ENCODE measurements at regions not wholly inside any gene's neighbourhood (a gene's known extent, or its start where the extent isn't known, plus 50 kb on each side); places are given as distances from the start of the nearest gene placed in this dataset.
"Not testable (repeated sequence)": the region's sequence is repeated elsewhere in the genome, so short reads cannot be mapped to it uniquely, and the experiment has no call there.

GRCh38 chr2:66170744-66171330 is 264.1 kb upstream of the MEIS1 start:
- no peak for DNase-seq

- DNase-seq, result no peak
Observed at GRCh38 chr2:66169076-66169475, 265.8 kb upstream of the MEIS1 start.

GRCh38 chr2:66164470-66164869 is 270.5 kb upstream of the MEIS1 start:
- DNase-seq, result no peak

- DNase-seq, result no peak
Observed at GRCh38 chr2:66156171-66156570, 278.8 kb upstream of the MEIS1 start.

- no peak for DNase-seq
Observed at GRCh38 chr2:66153941-66154340, 281.0 kb upstream of the MEIS1 start.

GRCh38 chr2:66145490-66145889 is 289.4 kb upstream of the MEIS1 start:
- no peak for DNase-seq

GRCh38 chr2:66144324-66144723 is 290.6 kb upstream of the MEIS1 start:
- DNase-seq, result not testable (repeated sequence)

- DNase-seq, result no peak
Observed at GRCh38 chr2:66137606-66138130, 297.3 kb upstream of the MEIS1 start.

- DNase-seq, result no peak
Observed at GRCh38 chr2:66134138-66134701, 300.7 kb upstream of the MEIS1 start.

- no peak for DNase-seq
Observed at GRCh38 chr2:66127656-66128055, 307.3 kb upstream of the MEIS1 start.

- no peak for DNase-seq
Observed at GRCh38 chr2:66127061-66127460, 307.9 kb upstream of the MEIS1 start.

- DNase-seq, result no peak
Observed at GRCh38 chr2:66125951-66126350, 309.0 kb upstream of the MEIS1 start.

GRCh38 chr2:66122516-66122915 is 312.4 kb upstream of the MEIS1 start:
- no peak for DNase-seq

- no peak for DNase-seq
Observed at GRCh38 chr2:66121946-66122345, 313.0 kb upstream of the MEIS1 start.

- DNase-seq, result no peak
Observed at GRCh38 chr2:66113988-66114625, 320.8 kb upstream of the MEIS1 start.

- no peak for DNase-seq
Observed at GRCh38 chr2:66111706-66112105, 323.2 kb upstream of the MEIS1 start.

- DNase-seq, result no peak
Observed at GRCh38 chr2:66110608-66111007, 324.3 kb upstream of the MEIS1 start.

- DNase-seq, result no peak
Observed at GRCh38 chr2:66110086-66110485, 324.8 kb upstream of the MEIS1 start.

GRCh38 chr2:66109419-66109818 is 325.5 kb upstream of the MEIS1 start:
- DNase-seq, result no peak

GRCh38 chr2:66105066-66105753 is 329.7 kb upstream of the MEIS1 start:
- no peak for DNase-seq

GRCh38 chr2:66103581-66103980 is 331.3 kb upstream of the MEIS1 start:
- DNase-seq, result no peak

- no peak for DNase-seq
Observed at GRCh38 chr2:66101206-66101605, 333.7 kb upstream of the MEIS1 start.

- DNase-seq, result no peak
Observed at GRCh38 chr2:66095820-66096345, 339.0 kb upstream of the MEIS1 start.

- not testable (repeated sequence) for DNase-seq
Observed at GRCh38 chr2:66094689-66095088, 340.2 kb upstream of the MEIS1 start.
